ENCODE measurements at regions not wholly inside any gene's neighbourhood (a gene's known extent, or its start where the extent isn't known, plus 50 kb on each side); places are given as distances from the start of the nearest gene placed in this dataset.

GRCh38 chr2:105588581-105588980 lies 156.1 kb upstream of the NCK2 start:
- TF ChIP-seq CTCF (IDR thresholded peaks at IDR 0.05; ENCODE audit: low read depth, low read length, poor library complexity, severe bottlenecking), result no peak
- TF ChIP-seq EZH2phosphoT487 (IDR thresholded peaks at IDR 0.05; ENCODE audit: borderline replicate concordance, low read length), result no peak

Measured in DOHH2 (cell line).